MM.1S (cell line): ENCODE measurements at regions not wholly inside any gene's neighbourhood (a gene's known extent, or its start where the extent isn't known, plus 50 kb on each side); places are given as distances from the start of the nearest gene placed in this dataset.

Experiments used
- DNase-seq: peaks from one replicate; pipeline ENCODE4 v3.0.0-alpha.2; 2015
- H2AFZ ChIP-seq: fragments of 300-600 bp; sonication (generic); 2 replicates; pipeline ENCODE4 v1.6.0; 2016; ENCODE audit warnings: antibody characterized with exemption, low read length
- H3F3A ChIP-seq: fragments of 300-600 bp; sonication (generic); 2 replicates; pipeline ENCODE4 v1.6.1; 2016; ENCODE audit warnings: mild to moderate bottlenecking, antibody characterized with exemption, low read length, moderate library complexity, mixed read lengths; ENCODE audit not compliant: insufficient read depth
- H3K27ac ChIP-seq: fragments of 300-600 bp; sonication (generic); 2 replicates; pipeline ENCODE4 v1.5.1; 2016; ENCODE audit warnings: mild to moderate bottlenecking, low read length
- H3K27me3 ChIP-seq: fragments of 300-600 bp; sonication (generic); replicated peaks from 2 replicates; pipeline ENCODE4 v1.6.0; 2016; ENCODE audit warnings: low read length; ENCODE audit not compliant: insufficient read depth
- H3K36me3 ChIP-seq: fragments of 300-600 bp; sonication (generic); replicated peaks from 2 replicates; pipeline ENCODE4 v1.6.1; 2016; ENCODE audit warnings: mild to moderate bottlenecking, low read length, mixed read lengths; ENCODE audit not compliant: insufficient read depth
- H3K4me1 ChIP-seq: fragments of 300-600 bp; sonication (generic); 2 replicates; pipeline ENCODE4 v1.6.1; 2016; ENCODE audit warnings: low read length, mixed read lengths
- H3K4me2 ChIP-seq: fragments of 300-600 bp; sonication (generic); 2 replicates; pipeline ENCODE4 v1.6.0; 2016; ENCODE audit warnings: low read depth, low read length
- H3K4me3 ChIP-seq: fragments of 300-600 bp; sonication (generic); 2 replicates; pipeline ENCODE4 v1.5.1; 2016; ENCODE audit warnings: low read length, mixed read lengths
- H3K79me2 ChIP-seq: fragments of 300-600 bp; sonication (generic); 2 replicates; pipeline ENCODE4 v1.6.1; 2016; ENCODE audit warnings: mixed run types, low read length, mixed read lengths
- H3K9ac ChIP-seq: fragments of 300-600 bp; sonication (generic); 2 replicates; pipeline ENCODE4 v1.6.1; 2016; ENCODE audit warnings: low read length, mixed read lengths
- H3K9me2 ChIP-seq: fragments of 300-600 bp; sonication (generic); replicated peaks from 2 replicates; pipeline ENCODE4 v1.6.1; 2016; ENCODE audit warnings: mild to moderate bottlenecking, low read length, mixed read lengths; ENCODE audit not compliant: insufficient read depth
- H3K9me3 ChIP-seq: fragments of 300-600 bp; sonication (generic); replicated peaks from 2 replicates; pipeline ENCODE4 v1.6.1; 2016; ENCODE audit warnings: mild to moderate bottlenecking, low read length, mixed read lengths; ENCODE audit not compliant: insufficient read depth
- H4K20me1 ChIP-seq: fragments of 300-600 bp; sonication (generic); 2 replicates; pipeline ENCODE4 v1.6.1; 2016; ENCODE audit warnings: mild to moderate bottlenecking, low read length, moderate library complexity, mixed read lengths; ENCODE audit not compliant: insufficient read depth
- EZH2 ChIP-seq: fragments of 300-600 bp; sonication (generic); optimal IDR thresholded peaks from 2 replicates; pipeline ENCODE3; 2017; ENCODE audit warnings: low read depth, mild to moderate bottlenecking, antibody characterized with exemption, low read length, mixed read lengths
- EZH2phosphoT487 ChIP-seq: fragments of 300-600 bp; sonication (generic); IDR thresholded peaks from 2 replicates; pipeline ENCODE4 v1.6.1; 2018; ENCODE audit warnings: antibody characterized with exemption, low read length
- TF ChIP-seq, protein P1 (sequence below): fragments of 300-600 bp; sonication (generic); IDR thresholded peaks from 2 replicates; pipeline ENCODE4 v1.5.1; 2016; ENCODE audit warnings: antibody characterized with exemption, low read length, mixed read lengths

DNA sequence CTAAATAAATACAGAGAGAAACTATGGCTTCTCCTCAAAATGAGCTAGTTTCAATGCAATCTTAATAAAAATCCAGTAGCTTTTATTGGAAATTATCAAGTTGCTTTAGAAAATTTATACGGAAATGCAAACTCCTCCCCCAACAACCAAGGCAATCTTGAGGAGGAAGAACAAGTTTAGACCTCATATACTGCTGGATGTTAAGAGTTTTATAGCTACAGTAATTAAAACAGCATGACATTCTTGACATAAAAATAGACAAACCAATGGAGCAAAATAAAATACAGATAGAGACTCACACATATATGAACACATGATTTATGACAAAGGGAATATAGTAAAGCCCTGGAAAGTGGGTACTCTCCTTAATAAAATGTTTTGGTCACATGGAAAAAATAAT is 368.7 kb downstream of the C12orf75 start:
- no peak for TF ChIP-seq EZH2phosphoT487
- no peak for TF ChIP-seq EZH2
- TF ChIP-seq, protein P1, sequence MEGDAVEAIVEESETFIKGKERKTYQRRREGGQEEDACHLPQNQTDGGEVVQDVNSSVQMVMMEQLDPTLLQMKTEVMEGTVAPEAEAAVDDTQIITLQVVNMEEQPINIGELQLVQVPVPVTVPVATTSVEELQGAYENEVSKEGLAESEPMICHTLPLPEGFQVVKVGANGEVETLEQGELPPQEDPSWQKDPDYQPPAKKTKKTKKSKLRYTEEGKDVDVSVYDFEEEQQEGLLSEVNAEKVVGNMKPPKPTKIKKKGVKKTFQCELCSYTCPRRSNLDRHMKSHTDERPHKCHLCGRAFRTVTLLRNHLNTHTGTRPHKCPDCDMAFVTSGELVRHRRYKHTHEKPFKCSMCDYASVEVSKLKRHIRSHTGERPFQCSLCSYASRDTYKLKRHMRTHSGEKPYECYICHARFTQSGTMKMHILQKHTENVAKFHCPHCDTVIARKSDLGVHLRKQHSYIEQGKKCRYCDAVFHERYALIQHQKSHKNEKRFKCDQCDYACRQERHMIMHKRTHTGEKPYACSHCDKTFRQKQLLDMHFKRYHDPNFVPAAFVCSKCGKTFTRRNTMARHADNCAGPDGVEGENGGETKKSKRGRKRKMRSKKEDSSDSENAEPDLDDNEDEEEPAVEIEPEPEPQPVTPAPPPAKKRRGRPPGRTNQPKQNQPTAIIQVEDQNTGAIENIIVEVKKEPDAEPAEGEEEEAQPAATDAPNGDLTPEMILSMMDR, result no peak
- peaks cover 12% of the 10 kb centered on the region for H3K4me1 ChIP-seq
- no peaks in the 10 kb centered on the region for H3K9me2 ChIP-seq
- no peaks in the 10 kb centered on the region for H4K20me1 ChIP-seq
- no peaks in the 10 kb centered on the region for H3K9me3 ChIP-seq
- no peak overlapping the region for H2AFZ ChIP-seq
- H3K79me2 ChIP-seq, result no peaks in the 10 kb centered on the region
- no peak overlapping the region for H3K9ac ChIP-seq
- DNase-seq, result no peak
- no peak overlapping the region for H3K4me2 ChIP-seq
- no peak overlapping the region for H3K27ac ChIP-seq
- no peaks in the 10 kb centered on the region for H3K36me3 ChIP-seq
- H3K27me3 ChIP-seq, result no peaks in the 10 kb centered on the region
- H3F3A ChIP-seq, result no peaks in the 10 kb centered on the region; the same call in 1 of the 2 replicates
- no peak overlapping the region for H3K4me3 ChIP-seq

DNA sequence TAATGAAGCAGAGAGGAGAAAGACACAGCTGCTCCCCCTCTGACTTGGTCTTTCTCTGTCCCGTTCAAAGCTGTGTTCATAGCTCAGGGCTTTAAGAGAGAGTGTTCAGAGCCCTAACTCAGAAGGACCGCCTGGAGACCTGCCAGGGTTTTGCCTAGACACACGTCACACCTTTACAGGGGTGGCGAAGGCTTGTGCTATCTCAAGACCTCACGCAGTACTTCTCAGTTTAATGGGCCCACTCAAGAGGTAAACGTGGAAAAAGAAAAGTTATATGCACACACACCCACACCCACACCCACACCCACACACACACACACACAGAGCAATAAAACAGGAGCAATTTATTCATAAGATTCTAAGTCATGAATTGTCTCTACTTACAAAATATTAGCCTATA is 374.3 kb downstream of the C12orf75 start:
- no peak overlapping the region for H3K4me2 ChIP-seq
- H3K27me3 ChIP-seq, result no peaks in the 10 kb centered on the region
- no peak overlapping the region for H2AFZ ChIP-seq
- no peaks in the 10 kb centered on the region for H3K9me3 ChIP-seq
- no peaks in the 10 kb centered on the region for H3K4me1 ChIP-seq
- no peaks in the 10 kb centered on the region for H4K20me1 ChIP-seq
- no peaks in the 10 kb centered on the region for H3F3A ChIP-seq
- H3K9me2 ChIP-seq, result no peaks in the 10 kb centered on the region
- H3K4me3 ChIP-seq, result no peak overlapping the region
- no peak overlapping the region for H3K9ac ChIP-seq
- DNase-seq, result no peak
- no peaks in the 10 kb centered on the region for H3K36me3 ChIP-seq
- TF ChIP-seq EZH2 (no peak), EZH2phosphoT487 (no peak)
- TF ChIP-seq, protein P1, result no peak
- H3K79me2 ChIP-seq, result no peaks in the 10 kb centered on the region
- H3K27ac ChIP-seq, result no peak overlapping the region

GRCh38 chr12:105705235-105705634 is 374.7 kb downstream of the C12orf75 start:
- no peak overlapping the region for H3K4me2 ChIP-seq
- H3K4me3 ChIP-seq, result no peak overlapping the region
- H3K27me3 ChIP-seq, result no peaks in the 10 kb centered on the region
- H3K9me3 ChIP-seq, result no peaks in the 10 kb centered on the region
- no peak overlapping the region for H3K9ac ChIP-seq
- TF ChIP-seq, protein P1, result no peak
- DNase-seq, result no peak
- no peaks in the 10 kb centered on the region for H3K9me2 ChIP-seq
- no peaks in the 10 kb centered on the region for H3F3A ChIP-seq
- H4K20me1 ChIP-seq, result no peaks in the 10 kb centered on the region
- H3K4me1 ChIP-seq, result no peaks in the 10 kb centered on the region
- H3K36me3 ChIP-seq, result no peaks in the 10 kb centered on the region
- no peaks in the 10 kb centered on the region for H3K79me2 ChIP-seq
- H3K27ac ChIP-seq, result no peak overlapping the region
- no peak overlapping the region for H2AFZ ChIP-seq

DNA sequence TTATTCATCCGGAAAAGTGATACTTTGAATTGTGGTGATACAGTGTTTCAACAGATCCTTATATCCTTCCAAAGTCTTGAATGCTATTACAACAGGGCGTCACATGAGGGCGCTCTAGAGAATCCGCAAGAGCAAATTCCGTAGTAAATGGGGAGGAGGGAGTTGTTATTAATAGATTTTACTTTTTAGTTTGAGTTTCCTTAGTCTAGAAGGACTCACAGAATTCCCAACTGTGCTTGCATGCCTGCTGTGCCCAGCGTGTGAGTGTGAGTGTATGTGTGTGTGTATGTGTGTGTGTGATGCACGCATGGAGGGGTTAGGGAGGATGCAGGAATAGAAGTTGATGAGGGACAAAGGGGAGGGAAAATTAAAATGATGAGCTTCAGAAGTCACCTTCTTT is 375.3 kb downstream of the C12orf75 start:
- H3K79me2 ChIP-seq, result no peaks in the 10 kb centered on the region
- no peaks in the 10 kb centered on the region for H3K9me3 ChIP-seq
- no peaks in the 10 kb centered on the region for H3F3A ChIP-seq
- no peak overlapping the region for H2AFZ ChIP-seq
- no peak overlapping the region for H3K4me2 ChIP-seq
- peak; percentile 16 for DNase-seq
- no peak overlapping the region for H3K9ac ChIP-seq
- no peak overlapping the region for H3K4me3 ChIP-seq
- H3K27me3 ChIP-seq, result no peaks in the 10 kb centered on the region
- TF ChIP-seq EZH2phosphoT487, result no peak
- TF ChIP-seq, protein P1, result peak; percentile 82
- no peaks in the 10 kb centered on the region for H3K4me1 ChIP-seq
- no peak overlapping the region for H3K27ac ChIP-seq
- H3K9me2 ChIP-seq, result no peaks in the 10 kb centered on the region
- H3K36me3 ChIP-seq, result no peaks in the 10 kb centered on the region
- no peaks in the 10 kb centered on the region for H4K20me1 ChIP-seq
